Thyroid gland (tissue), 4 donors: ENCODE measurements at regions not wholly inside any gene's neighbourhood (a gene's known extent, or its start where the extent isn't known, plus 50 kb on each side); places are given as distances from the start of the nearest gene placed in this dataset.

ENCODE experiments used
- POLR2A ChIP-seq, 2 donors: fragments of 450-650 bp; IDR thresholded peaks; one replicate each; pipeline ENCODE4 v1.6.1; 2017; ENCODE audit warnings: antibody characterized with exemption in 2 of 2, mild to moderate bottlenecking in 2 of 2, moderate library complexity in 1 of 2
- TF ChIP-seq, protein P1 (sequence below), 6 experiments: fragments of 200-600 bp in 3 of 6; fragments of 450-650 bp in 3 of 6; sonication (generic) in 3 of 6; IDR thresholded peaks; one replicate each; pipeline ENCODE4 v1.5.1; 2016 to 2019; ENCODE audit warnings: antibody characterized with exemption in 6 of 6, mild to moderate bottlenecking in 2 of 6, inconsistent platforms in 1 of 6, moderate library complexity in 1 of 6

DNA sequence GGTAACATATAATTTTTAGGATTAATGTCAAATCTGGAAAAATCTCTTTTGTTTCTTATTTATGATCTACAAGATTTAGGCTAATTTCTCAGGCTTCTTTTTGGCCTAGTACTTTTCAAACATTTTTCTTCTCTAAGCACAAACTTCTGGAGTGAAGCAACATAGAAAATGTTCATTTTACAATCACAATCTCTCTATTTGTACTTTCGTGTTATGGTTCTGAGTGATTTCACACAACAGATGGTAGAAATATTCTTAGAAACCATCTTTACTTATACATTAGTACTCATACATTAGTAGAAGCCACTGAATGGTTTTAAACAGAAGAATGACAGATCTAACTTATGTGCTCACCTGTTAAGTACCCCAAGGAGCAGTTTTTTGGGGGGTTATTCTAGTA, 106.3 kb upstream of the ANO3 start:
- TF ChIP-seq, protein P1, sequence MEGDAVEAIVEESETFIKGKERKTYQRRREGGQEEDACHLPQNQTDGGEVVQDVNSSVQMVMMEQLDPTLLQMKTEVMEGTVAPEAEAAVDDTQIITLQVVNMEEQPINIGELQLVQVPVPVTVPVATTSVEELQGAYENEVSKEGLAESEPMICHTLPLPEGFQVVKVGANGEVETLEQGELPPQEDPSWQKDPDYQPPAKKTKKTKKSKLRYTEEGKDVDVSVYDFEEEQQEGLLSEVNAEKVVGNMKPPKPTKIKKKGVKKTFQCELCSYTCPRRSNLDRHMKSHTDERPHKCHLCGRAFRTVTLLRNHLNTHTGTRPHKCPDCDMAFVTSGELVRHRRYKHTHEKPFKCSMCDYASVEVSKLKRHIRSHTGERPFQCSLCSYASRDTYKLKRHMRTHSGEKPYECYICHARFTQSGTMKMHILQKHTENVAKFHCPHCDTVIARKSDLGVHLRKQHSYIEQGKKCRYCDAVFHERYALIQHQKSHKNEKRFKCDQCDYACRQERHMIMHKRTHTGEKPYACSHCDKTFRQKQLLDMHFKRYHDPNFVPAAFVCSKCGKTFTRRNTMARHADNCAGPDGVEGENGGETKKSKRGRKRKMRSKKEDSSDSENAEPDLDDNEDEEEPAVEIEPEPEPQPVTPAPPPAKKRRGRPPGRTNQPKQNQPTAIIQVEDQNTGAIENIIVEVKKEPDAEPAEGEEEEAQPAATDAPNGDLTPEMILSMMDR (IDR thresholded peaks at IDR 0.05) = no peak
- TF ChIP-seq POLR2A (IDR thresholded peaks at IDR 0.05) = no peak
